Fibroblast of mammary gland (primary cell): ENCODE measurements at regions not wholly inside any gene's neighbourhood (a gene's known extent, or its start where the extent isn't known, plus 50 kb on each side); places are given as distances from the start of the nearest gene placed in this dataset.
A peak's percentile ranks its signal among the peaks of the same experiment; 100 is the strongest.

Experiments
- DNase-seq: peaks from one replicate; pipeline ENCODE4 v3.0.0-alpha.2; 2010; ENCODE audit warnings: low read depth
- H3K4me3 ChIP-seq: 2 replicates; pipeline ENCODE4 v1.5.1; 2011; ENCODE audit warnings: low read depth, mild to moderate bottlenecking, low read length, moderate library complexity; ENCODE audit not compliant: control insufficient read depth
- CTCF ChIP-seq: conservative IDR thresholded peaks from 2 replicates; pipeline ENCODE4 v1.5.1; 2011; ENCODE audit warnings: low read depth, low read length, inconsistent platforms; ENCODE audit not compliant: control insufficient read depth, insufficient read depth

- TF ChIP-seq CTCF = no peak
- no peak overlapping the region for H3K4me3 ChIP-seq
- DNase-seq = no peak
Measured at GRCh38 chr10:33882996-33883395, 548.5 kb upstream of the NRP1 start.

GRCh38 chr10:33880291-33880690 lies 545.8 kb upstream of the NRP1 start:
- peak; percentile 58 for DNase-seq
- TF ChIP-seq CTCF = no peak

GRCh38 chr10:33878238-33878786 lies 543.8 kb upstream of the NRP1 start:
- no peak for TF ChIP-seq CTCF
- no peak for DNase-seq

More at GRCh38 chr10:33880291-33880690, 545.8 kb upstream of the NRP1 start:
- H3K4me3 ChIP-seq = no peak overlapping the region

GRCh38 chr10:33876584-33877400 lies 542.3 kb upstream of the NRP1 start:
- H3K4me3 ChIP-seq = no peak overlapping the region
- DNase-seq = peak; percentile 50
- no peak for TF ChIP-seq CTCF

More at GRCh38 chr10:33878238-33878786, 543.8 kb upstream of the NRP1 start:
- no peak overlapping the region for H3K4me3 ChIP-seq

GRCh38 chr10:33875924-33876583 lies 541.6 kb upstream of the NRP1 start:
- TF ChIP-seq CTCF = no peak
- DNase-seq = no peak
- no peak overlapping the region for H3K4me3 ChIP-seq

- TF ChIP-seq CTCF = no peak
- no peak overlapping the region for H3K4me3 ChIP-seq
- no peak for DNase-seq
Measured at GRCh38 chr10:33871061-33871956, 536.8 kb upstream of the NRP1 start.
